Prostate gland (tissue), 2 donors: ENCODE measurements at regions not wholly inside any gene's neighbourhood (a gene's known extent, or its start where the extent isn't known, plus 50 kb on each side); places are given as distances from the start of the nearest gene placed in this dataset.

Experiments
- DNase-seq: peaks from one replicate; pipeline ENCODE4 v3.0.0-alpha.2; 2019; ENCODE audit warnings: low spot score
- H3K27ac ChIP-seq, 2 donors: fragments of 200-600 bp; sonication (generic); 2 replicates each; pipeline ENCODE4 v1.5.1; 2017 to 2019
- H3K27me3 ChIP-seq: fragments of 200-600 bp; sonication (generic); replicated peaks from 2 replicates; pipeline ENCODE4 v1.5.1; 2019; ENCODE audit not compliant: insufficient read depth
- H3K36me3 ChIP-seq, 2 donors: fragments of 200-600 bp; sonication (generic); 1 replicate in 1 of 2; 2 replicates in 1 of 2; pipeline versions ENCODE4 v1.5.1 to v1.8.1; 2017 to 2019
- H3K4me1 ChIP-seq: fragments of 200-600 bp; sonication (generic); replicated peaks from 2 replicates; pipeline ENCODE4 v1.5.1; 2019
- H3K4me3 ChIP-seq, 2 donors: fragments of 200-600 bp; sonication (generic); 2 replicates each; pipeline ENCODE4 v1.5.1; 2017 to 2019
- H3K9me3 ChIP-seq: fragments of 200-600 bp; sonication (generic); 2 replicates; pipeline ENCODE4 v1.5.1; 2017
- POLR2A ChIP-seq: fragments of 450-650 bp; IDR thresholded peaks from one replicate; pipeline ENCODE4 v1.6.1; 2016; ENCODE audit warnings: antibody characterized with exemption, mild to moderate bottlenecking
- POLR2AphosphoS5 ChIP-seq: sonication (generic); formaldehyde crosslinking; IDR thresholded peaks from one replicate; pipeline ENCODE4 v1.6.1; 2017; ENCODE audit warnings: antibody characterized with exemption
- WGBS: methylation state at CpG from one replicate; pipeline ENCODE4 v1.1.5; 2018; 5-methylcytosine and 5-hydroxymethylcytosine counted together
- intact Hi-C: fragments of 100-400 bp; cut with DNase I; formaldehyde crosslinking; loops from one replicate; pipeline ENCODE4 v1.14.2; 2022
- small RNA-seq, 2 donors: library from RNA; depleted of rRNA; stranded (forward); fragments of <200 nt; gene quantifications; one replicate each; pipeline ENCODE3, GENCODE V24; 2016
- TF ChIP-seq, protein P1 (sequence below), 4 experiments: fragments of 200-600 bp in 2 of 4; fragments of 450-650 bp in 2 of 4; sonication (generic) in 2 of 4; IDR thresholded peaks; 1 replicate in 3 of 4; 2 replicates in 1 of 4; pipeline ENCODE4 v1.5.1; 2016 to 2019; ENCODE audit warnings: antibody characterized with exemption in 4 of 4, mild to moderate bottlenecking in 2 of 4, moderate library complexity in 2 of 4

DNA sequence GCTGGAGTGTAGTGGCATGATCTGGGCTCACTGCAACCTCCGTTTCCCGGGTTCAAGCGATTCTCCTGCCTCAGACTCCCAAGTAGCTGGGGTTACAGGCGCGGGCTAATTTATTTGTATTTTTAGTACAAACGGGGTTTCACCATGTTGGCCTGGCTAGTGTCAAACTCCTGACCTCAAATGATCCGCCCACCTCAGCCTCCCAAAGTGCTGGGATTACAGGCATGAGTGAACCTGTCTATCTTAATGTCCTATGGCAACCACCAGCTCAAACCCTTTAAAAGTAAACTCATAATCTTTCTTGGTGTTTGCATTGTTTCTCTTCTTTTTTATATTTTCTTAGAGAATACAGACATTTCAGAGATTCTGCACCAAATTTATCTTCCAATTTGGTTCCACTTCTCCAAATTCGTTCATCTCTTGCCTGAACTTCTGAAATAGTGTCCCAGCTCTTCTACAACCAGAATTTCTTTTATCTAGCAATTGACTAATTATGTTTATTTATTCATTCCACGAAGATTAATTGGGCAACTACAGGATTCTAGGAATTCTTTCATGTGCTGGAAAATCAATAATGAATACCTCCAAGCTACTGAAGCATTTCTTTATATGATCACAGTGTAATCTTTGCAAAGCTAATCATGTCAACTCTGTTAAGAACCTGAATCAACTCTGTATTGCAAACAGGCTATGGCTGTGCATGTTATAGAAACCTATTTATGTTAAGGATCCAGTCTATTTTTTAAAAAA, 60.0 kb upstream of the TYRP1 start:
- DNase-seq, result no peak
- TF ChIP-seq, protein P1, sequence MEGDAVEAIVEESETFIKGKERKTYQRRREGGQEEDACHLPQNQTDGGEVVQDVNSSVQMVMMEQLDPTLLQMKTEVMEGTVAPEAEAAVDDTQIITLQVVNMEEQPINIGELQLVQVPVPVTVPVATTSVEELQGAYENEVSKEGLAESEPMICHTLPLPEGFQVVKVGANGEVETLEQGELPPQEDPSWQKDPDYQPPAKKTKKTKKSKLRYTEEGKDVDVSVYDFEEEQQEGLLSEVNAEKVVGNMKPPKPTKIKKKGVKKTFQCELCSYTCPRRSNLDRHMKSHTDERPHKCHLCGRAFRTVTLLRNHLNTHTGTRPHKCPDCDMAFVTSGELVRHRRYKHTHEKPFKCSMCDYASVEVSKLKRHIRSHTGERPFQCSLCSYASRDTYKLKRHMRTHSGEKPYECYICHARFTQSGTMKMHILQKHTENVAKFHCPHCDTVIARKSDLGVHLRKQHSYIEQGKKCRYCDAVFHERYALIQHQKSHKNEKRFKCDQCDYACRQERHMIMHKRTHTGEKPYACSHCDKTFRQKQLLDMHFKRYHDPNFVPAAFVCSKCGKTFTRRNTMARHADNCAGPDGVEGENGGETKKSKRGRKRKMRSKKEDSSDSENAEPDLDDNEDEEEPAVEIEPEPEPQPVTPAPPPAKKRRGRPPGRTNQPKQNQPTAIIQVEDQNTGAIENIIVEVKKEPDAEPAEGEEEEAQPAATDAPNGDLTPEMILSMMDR (IDR thresholded peaks at IDR 0.05), result no peak
- TF ChIP-seq POLR2AphosphoS5 (no peak), POLR2A (no peak)
- Histone ChIP-seq H3K9me3 (no peaks in the 10 kb centered on the region), H3K36me3 (no peaks in the 10 kb centered on the region), H3K27ac (no peak overlapping the region), H3K4me1 (no peaks in the 10 kb centered on the region), H3K27me3 (peaks cover 3% of the 10 kb centered on the region), H3K4me3 (no peak overlapping the region)
- 71% methylated on average over 9 of the region's 9 CpGs for WGBS
- intact Hi-C loops, result no loop called here

GRCh38 chr9:12640016-12640587, 53.1 kb upstream of the TYRP1 start:
- Histone ChIP-seq H3K4me1 (no peaks in the 10 kb centered on the region), H3K36me3 (no peaks in the 10 kb centered on the region), H3K9me3 (no peaks in the 10 kb centered on the region), H3K27ac (no peak overlapping the region), H3K27me3 (peaks cover 3% of the 10 kb centered on the region), H3K4me3 (no peak overlapping the region)
- intact Hi-C loops, result no loop called here
- WGBS, result 41% methylated on average over 3 of the region's 3 CpGs
- DNase-seq, result no peak
- no peak for TF ChIP-seq POLR2AphosphoS5
- TF ChIP-seq, protein P1 (IDR thresholded peaks at IDR 0.05), result peak in 2 of 4 experiments; percentile 19 to 33
- TF ChIP-seq POLR2A, result no peak

- H3K27ac ChIP-seq, result no peak overlapping the region
- intact Hi-C loops, result no loop called here
These were observed 52.1 kb upstream of the TYRP1 start for GRCh38 chr9:12640866-12641636.

More at GRCh38 chr9:12640866-12641636, 52.1 kb upstream of the TYRP1 start:
- no peaks in the 10 kb centered on the region for H3K4me1 ChIP-seq
- 49% methylated on average over 4 of the region's 4 CpGs for WGBS
- H3K4me3 ChIP-seq, result no peak overlapping the region
- H3K27me3 ChIP-seq, result peaks cover 3% of the 10 kb centered on the region
- no peak for TF ChIP-seq POLR2A
- TF ChIP-seq, protein P1 (IDR thresholded peaks at IDR 0.05), result no peak
- H3K36me3 ChIP-seq, result no peaks in the 10 kb centered on the region
- no peak for DNase-seq
- H3K9me3 ChIP-seq, result no peaks in the 10 kb centered on the region

Small RNA genes in the stretch of these regions (small RNA-seq; reads per million reads assigned to genes)
- gene AL161788.1, result 0 reads per million in 2 donors
- 0 reads per million in 2 donors for gene AL162413.1
- 0 reads per million in 2 donors for gene AL592227.1
- 0 reads per million in 2 donors for gene RNU2-47P
